Activated T-cell treated with anti-CD3 and anti-CD28 coated beads for 1 hour (primary cell): ENCODE measurements at regions not wholly inside any gene's neighbourhood (a gene's known extent, or its start where the extent isn't known, plus 50 kb on each side); places are given as distances from the start of the nearest gene placed in this dataset.

Experiments
- DNase-seq: peaks from one replicate; pipeline ENCODE4 v3.0.0-alpha.2; 2020; ENCODE audit warnings: low read depth

DNA sequence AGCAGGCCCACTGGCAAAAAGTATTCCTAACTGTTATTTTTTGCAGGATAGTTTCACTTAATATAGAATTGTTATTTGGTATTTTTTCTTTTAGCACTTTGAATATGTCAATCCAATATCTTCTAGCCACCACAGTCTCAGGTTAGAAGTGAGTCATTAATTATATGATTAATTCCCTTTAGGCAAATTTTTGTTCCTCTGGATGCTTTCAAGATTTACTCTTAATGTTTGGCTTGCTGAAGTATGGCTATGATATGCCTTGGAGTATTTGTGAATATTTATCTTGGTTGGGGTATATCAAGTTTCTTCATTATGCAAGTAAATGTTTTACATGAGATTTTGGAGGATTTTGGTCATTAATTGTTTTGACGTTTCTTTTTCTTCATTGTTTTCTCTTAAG is 152.1 kb upstream of the ALCAM start:
- DNase-seq: no peak

DNA sequence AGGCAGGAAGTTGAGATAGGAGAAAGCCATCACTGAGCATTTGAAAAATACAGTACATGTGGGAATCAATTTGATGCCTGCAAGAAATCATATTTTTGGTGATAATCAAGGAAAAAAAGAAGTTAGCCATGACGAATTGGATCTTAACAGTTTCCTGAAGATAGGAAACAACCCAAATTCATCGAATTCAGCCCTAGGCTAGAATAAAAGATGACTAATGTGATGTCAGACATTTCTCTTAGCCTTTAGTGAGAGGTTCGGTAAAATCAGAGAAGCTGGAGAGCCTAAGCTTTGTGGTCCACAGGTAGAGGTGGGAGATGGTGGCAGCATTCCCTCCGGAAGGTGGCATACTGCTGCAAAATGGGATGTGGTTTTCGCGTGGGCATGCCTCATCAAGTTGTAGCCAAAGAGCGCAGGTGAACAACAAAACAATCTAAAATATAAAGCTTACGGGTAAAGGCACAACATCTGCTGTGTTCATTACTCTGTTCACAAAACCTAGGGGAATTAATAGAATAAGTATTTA is 144.1 kb upstream of the ALCAM start:
- DNase-seq: no peak

DNA sequence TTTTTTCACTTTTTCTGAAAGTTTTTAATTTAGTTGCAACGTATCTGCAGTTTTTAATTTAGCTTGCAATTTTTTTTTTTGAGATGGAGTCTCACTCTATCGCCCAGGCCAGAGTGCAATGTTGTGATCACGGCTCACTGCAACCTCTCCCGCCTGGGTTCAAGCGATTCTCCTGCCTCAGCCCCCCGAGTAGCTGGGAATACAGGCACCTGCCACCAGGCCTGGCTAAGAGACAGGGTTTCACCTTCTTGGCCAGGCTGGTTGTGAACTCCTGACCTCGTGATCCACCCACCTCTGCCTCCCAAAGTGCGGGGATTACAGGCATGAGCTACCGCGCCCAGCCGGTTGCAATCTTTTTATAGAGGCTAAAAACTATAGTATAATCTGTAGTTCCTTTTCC is 142.9 kb upstream of the ALCAM start:
- DNase-seq: no peak

DNA sequence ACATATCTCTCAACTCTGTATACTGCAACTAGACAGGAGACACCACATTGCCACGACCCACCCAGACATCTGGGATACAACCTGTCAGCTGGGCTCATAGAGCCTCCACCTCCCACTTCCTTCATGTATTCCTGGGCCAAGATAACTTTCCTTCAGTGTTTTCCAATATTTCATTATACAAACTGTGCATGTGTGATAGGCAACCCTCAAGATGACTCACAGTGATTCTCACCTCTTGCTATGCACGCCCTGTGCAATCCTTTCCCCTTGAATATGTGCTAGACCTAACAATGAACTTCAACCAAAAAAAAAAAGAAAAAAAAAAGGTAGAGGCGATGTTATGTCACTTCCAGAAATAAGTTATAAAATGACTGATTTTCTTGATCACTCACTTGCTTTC is 138.0 kb upstream of the ALCAM start:
- no peak for DNase-seq

DNA sequence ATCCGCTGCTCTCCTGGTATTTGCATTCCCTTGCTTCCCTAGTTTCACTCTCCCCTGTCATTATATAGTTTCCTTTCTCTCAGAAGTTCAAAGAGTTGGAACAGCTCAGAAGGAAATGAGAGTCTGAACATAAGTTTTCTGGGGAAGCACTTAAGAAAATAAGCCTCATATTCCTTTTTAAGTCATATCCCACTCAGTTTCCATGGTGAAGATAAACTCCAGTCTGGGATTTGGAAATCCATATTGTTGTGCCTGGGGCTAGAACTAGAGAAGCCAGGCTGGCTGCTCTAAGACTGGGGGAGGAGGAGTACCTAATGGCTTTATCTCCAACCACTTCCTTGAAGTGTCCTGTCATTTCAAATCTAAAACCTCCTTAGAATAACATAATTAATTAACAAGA is 134.2 kb upstream of the ALCAM start:
- DNase-seq: no peak

DNA sequence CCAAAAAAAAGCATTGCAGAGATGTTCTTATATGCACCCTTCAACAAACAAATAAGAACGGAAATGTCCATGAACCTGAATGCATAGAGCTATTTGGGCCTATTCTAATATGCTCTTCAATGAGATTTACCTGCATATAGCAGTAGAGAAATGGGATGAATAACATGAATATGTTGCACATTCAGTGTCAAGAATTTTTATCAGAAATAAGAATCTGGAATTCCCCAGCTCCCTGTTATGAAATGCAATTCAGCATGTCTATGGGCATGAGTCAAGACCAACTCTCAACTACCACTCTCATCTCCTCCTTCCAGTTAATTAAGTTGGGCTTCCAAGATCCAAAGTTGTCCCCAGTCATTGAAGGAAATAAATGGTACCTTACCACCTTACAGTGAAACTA is 133.7 kb upstream of the ALCAM start:
- no peak for DNase-seq

DNA sequence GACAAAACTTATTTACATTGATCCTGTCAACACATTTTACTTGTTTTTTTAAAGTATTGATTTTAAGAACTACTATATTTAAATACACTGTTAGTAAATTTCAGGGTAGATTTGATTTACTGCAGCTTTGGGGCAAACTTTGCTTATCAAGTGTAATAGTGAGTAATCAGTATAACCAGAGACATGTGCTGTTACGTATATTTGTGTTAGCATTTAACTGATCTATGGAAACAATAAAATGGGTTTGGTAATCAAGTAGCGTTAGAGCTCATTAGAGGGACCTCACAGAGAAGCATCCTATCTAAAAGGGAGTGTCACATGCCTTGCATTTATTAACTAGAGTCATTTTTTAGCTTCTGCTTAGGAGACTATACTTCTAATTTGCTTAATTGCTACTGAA is 131.5 kb upstream of the ALCAM start:
- DNase-seq: no peak

DNA sequence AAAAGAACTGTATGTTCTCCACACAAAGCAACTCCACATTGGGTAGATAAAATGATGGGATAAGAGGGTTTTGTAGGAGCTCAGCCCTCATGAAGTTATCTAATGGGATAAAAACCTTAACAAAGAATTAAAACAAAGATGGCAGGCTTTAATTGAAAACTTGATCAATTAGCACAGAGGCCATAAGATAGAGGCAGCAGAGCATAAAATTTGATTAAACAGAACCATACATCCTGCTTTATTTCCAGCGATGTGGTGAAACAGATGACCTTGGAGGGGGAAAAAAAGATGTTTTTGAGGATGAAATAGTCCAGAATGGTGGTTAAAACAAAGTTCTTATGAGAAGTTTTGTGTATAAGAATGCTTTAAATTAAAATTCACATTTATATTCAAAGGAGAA is 130.9 kb upstream of the ALCAM start:
- no peak for DNase-seq

DNA sequence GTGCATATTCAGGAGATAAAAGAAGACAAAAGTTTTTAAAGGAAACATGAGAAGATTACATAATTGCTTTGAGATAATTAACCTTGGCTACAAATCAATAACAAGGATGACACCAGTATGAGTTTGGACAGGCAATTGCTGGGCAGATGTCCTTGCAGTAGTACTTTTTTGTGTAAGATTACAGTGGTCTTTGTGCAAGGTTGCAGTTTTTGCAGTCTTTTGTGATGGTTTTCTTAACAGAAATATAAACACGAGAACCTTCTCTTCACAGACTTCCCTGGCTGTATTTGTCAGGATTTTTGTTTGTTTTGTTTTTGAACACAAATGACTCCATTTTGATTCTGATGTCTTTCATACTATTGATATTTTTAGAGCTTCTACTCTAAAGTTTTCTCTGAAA is 128.3 kb upstream of the ALCAM start:
- DNase-seq: no peak

DNA sequence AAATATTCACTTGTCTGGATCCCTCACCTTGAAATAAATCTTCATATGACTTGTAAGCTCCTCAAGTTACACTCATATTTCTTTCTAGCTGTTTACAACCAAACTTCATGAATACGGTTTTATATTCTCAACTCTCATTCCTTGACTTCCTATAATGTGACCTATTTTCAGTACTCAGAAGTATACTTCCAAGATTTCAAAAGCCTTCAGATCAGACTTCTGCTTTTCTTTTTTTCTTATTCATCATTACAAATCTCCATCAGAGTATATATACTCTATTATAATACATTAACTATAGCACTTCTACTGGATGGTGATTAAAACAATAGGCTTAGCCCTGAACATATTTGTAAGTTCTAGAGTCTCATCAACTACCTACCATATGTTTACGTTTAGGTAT is 123.6 kb upstream of the ALCAM start:
- DNase-seq: no peak

DNA sequence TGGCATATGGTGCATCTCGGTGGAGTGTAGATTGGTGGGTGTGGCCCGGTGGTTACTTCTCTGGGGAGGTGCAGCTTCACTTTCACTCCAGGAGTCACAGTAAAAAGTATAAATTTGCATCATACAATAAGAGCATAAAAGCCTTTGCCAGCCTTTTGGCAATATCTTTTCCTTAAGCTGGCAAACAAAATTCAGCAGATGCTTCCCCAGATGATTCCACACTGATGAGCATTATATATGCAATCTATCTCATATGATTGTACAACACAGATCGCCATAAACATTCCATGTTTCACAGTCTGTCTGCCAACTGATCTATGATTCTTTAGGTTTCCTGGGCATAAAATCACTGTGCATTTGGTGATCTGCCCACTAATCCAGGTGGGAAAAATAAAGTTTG is 120.2 kb upstream of the ALCAM start:
- no peak for DNase-seq

DNA sequence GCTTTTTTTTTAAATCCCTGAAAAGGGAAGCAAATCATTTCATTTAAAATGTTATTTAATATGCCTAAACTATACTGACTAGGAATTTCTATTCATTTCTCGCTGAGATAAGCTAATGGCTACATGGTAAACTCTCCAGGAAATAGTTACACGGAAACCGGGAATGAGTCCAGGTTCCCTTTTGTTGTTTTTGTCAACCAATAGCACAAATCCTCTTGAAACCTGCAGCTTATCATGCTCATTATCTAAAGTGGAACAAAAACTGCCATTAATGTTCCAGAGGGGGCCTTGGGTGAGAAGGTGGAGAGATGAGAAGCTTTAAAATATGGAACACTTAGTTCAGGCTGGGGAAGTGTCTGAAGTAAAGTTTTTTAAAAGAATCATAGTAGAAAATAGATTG is 113.5 kb upstream of the ALCAM start:
- no peak for DNase-seq

DNA sequence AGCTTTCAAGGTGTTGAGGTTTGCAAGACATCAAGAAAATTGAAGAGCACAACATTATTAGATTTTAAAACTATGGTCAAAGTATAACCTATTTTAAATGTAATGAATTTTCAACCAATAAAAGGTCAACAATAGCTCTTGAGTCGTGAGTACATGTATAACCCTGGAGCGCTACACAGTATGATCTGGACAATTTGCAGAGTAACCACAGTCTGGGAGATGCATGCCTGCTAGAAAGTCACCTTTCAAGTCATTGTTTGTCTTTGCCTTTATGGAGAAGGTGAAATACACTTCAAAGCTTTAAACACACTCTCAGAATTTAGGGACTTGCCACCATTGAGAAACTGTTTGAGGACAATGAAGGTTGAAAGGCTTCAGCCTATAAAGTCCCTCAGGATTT is 112.6 kb upstream of the ALCAM start:
- no peak for DNase-seq

DNA sequence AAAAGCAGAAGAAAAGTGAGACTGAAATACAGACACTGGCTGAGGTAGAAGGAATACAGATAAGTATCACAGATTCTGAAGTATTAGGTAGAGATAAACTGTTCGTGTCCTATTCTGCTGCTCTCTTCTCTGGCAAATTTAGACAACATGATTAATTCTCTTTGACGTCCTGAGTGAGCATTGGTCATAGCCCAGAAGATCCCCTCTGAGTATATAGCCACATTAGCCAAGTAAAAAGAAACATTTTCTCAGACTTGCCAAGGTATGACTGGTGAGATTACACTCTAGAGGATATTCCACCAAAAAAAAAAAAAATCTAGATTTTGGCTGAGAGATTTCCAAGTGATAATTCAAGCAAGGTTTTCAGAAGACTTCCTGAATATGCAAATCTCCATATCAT is 111.4 kb upstream of the ALCAM start:
- no peak for DNase-seq

DNA sequence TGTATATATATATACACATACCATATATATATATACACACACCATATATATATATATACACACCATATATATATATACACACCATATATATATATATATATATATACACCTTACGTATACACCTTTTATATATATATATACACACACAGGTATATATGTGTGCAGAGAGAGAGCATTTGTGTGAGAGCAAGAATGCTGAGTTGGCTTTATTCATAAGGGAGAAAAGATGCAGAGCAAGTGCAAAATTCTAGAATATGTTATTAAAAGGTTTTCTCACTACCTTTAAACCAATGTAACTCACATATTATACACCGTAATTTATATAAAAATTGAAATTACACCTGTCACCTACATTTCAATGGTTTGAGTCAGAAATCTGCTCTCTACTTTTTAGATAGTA is 107.2 kb upstream of the ALCAM start:
- DNase-seq: no peak

DNA sequence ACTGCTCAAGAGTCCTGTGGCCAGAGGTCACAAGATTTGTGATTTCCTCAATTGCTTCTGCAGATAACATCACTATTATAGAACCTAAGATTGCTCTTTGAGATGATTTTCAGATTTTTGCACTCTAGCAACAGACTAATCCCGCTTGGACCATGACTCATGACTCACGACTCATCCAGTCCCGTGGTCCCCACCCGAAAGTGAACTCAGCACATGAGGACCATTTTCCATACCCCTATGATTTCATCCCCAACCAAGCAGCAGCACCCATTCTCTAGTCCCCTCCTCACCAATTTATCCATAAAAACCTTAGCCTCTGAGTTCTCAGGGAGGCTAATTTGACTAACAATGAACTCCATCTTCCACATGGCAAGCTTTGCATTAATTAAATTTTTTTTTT is 106.3 kb upstream of the ALCAM start:
- no peak for DNase-seq

DNA sequence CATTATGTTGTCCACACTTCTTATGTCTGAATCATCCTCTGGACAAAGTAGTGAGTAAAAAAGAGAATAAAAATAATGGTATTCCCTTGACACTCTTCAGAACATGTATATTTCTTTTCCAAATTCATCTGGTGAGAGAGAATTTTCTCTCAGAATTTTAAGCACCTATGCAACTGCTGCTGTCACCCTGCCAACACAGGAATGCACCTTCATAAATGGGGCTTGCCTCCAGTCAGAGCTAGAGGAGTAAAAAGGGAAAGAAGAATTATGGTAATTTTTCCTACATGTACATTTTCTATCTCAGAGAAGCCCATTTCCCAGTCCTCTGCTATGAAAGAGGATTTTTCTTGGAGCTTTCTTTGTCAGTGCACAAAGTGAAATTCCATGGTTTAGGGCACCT is 92.2 kb upstream of the ALCAM start:
- no peak for DNase-seq

DNA sequence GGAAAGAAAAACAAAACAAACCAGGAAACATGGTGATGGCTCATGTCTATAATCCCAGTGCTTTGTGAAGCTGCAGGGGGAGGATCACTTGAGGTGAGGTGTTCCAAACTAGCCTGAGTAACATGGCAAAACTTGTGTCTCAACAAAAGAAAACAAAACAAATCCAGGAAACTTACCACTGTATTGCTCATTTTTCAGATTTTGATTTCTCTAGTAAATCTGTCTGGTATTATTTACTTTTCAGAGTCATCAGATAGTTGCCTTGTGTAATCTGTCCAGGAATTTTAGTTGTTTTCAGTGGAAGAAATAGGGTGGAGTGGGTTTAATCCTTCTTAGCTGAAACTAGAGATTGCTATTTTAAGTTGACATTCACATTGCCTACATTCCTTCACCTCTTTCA is 91.8 kb upstream of the ALCAM start:
- DNase-seq: no peak

DNA sequence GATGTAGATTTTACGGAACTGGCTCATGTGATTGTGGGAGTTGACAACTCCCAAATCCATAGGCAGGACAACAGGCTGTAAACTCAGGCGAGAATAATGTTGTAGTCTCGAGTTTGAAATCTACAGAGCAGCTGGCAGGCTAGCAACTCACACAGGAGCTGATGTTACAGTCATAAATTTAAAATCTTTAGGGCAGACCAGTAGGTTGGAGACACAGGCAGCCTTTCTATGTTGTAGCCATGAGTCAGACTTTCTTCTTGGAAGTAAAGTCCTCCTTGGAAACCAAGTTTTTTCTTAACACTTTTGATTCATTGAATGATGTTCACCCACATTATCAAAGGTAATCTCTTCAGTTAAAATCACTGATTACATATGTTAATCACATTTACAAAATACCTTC is 89.1 kb upstream of the ALCAM start:
- DNase-seq: no peak

DNA sequence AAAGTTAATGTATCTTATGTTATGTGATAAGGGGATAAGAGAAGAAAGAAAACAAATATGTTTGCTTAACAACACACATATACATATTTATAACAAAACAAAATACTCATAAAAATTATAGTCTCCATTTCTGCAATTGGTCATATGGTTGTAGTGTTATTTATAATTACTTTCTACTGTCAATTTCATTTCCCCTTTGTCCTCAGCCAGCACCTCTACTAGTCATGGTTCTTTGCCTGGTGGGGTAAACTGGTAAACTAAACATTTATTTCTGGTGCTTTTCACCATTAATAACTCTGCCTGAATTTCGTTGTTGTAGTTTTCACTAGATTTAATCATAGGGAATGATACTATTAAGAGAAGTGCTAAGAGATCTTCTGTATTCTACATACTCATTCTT is 88.0 kb upstream of the ALCAM start:
- DNase-seq: no peak

DNA sequence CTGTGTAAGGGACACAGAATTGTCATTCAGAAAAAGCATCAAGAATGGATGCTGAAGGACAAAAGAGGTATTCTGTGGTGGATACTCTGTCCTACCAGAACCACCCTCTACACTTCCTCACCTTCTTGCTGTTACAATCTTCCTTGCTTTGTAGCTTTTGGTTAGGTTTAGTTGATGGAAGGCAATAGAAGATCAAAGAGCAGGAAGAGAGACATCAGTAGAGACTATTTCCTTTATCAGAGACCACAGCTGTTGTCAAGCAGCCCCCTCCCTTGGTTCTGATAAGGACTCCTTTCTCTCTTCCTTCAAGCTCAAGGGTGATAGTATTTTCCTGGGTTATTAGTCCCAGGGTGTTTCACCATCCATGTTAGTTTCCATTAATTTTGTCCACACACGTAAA is 84.7 kb upstream of the ALCAM start:
- no peak for DNase-seq

DNA sequence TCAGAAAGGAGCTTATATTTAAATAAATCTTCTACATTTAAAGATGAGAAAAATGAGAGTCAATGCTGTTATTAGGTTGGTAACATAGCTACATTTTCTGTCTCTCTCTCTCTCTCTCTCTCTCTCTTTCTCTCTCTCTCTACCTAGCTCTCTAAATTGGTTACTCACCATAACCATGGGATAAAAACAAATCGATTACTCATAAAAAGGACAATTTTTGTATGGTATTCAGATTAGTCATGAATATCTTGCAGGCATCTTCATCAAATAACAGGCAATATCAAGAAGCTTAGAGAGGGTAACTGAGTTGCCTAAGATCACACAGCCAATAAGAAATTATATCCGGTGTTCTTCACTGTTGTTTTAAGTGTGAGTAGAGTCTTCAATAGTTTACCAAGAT is 81.8 kb upstream of the ALCAM start:
- DNase-seq: no peak

DNA sequence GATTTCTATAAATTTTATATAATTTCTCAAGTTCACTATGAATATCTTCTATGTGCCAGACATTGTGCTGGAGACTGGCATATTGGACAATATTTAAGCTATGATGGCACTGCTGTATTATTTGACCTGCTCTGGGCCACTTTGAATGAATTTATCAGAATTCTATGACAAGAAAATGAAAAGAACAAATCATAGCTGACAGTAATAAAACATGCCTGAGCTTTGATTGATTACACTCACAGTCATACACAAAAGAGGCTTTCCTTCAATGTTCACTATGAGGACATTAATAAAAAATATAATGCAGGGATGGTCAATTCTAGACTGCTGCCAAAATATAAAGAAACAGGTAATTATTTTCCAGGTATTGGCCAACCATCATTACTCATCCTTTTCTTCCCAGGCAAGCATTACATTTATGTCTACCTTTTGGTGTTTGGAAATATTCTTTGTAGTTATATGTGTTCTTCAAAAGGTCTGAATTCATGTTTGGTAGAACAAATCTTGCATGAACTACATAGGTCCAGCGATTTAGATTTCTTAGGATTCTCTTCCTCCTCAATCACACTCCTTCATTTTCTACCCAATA is 81.0 kb upstream of the ALCAM start:
- no peak for DNase-seq

DNA sequence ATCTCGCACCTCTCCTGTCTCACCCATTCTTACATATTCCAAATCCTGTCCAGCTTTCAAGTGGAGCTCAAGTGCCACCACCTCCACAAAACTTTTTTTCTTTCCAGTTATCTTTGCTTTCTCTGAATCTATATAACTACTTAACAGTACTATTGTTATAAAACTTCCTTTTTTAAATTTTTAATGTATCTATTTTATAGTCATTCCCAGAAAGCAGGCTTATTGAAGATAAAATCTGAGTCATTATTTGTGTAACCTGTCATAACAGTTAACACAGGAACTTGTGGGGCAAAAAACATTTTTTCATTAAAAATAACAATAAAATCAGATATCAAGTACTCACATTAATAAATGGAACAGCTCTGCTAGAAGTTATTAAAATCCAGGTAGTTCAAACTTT is 73.3 kb upstream of the ALCAM start:
- DNase-seq: no peak
